ENCODE measurements at regions not wholly inside any gene's neighbourhood (a gene's known extent, or its start where the extent isn't known, plus 50 kb on each side); places are given as distances from the start of the nearest gene placed in this dataset.

GRCh38 chr10:120755771-120756170 lies 95.4 kb upstream of the WDR11 start:
- POLR2A ChIA-PET = no interaction called here
- Histone ChIP-seq H3K27ac (ENCODE audit: low read length) (no peak overlapping the region), H3K4me1 (ENCODE audit: control insufficient read depth in 1 of 2, extremely low read depth in 1 of 2, insufficient read depth in 2 of 2, low read length in 2 of 2) (no peaks in the 10 kb centered on the region), H3K27me3 (replicated peaks in 1 of 2; ENCODE audit: control insufficient read depth in 2 of 2, extremely low read depth in 1 of 2, insufficient read depth in 2 of 2, low read length in 1 of 2) (no peaks in the 10 kb centered on the region), H3K9me3 (no peaks in the 10 kb centered on the region), H3K4me3 (ENCODE audit: control insufficient read depth in 1 of 2, extremely low read depth in 1 of 2, low read length in 1 of 2) (no peak overlapping the region), H3K36me3 (ENCODE audit: control insufficient read depth in 2 of 2, extremely low read depth in 1 of 2, insufficient read depth in 1 of 2, low read length in 1 of 2) (no peaks in the 10 kb centered on the region)
- Mint-ChIP-seq H3K36me3 (no peaks in the 10 kb centered on the region), H3K27ac (no peak overlapping the region), H3K9me3 (no peaks in the 10 kb centered on the region), H3K4me3 (no peak overlapping the region), H3K27me3 (peaks cover 21 to 27% of the 10 kb centered on the region in 2 donors), H3K4me1 (no peaks in the 10 kb centered on the region)
- CTCF ChIA-PET = no interaction called here
- ATAC-seq (replicated peaks in 1 of 4) = no peak
- DNase-seq = no peak

DNA sequence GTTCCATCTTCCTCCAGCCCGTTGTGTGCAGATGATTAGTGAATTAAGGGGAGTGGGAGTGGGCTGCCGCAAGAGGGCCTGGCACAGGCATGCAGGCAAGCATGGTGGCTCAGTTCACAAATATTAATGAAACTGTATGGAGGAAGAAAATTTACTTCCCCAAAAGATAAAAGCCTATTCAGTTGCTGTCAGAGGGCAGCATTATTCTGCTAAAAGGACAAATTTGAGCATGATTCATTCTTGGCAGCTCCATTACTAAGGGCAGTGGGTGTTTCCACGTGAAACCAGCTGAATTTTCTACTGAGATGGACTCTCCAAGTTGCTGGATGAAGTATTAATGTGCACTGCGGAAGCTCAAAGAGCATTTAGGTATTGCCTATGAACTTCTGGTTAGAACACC lies 90.9 kb upstream of the WDR11 start:
- H3K4me1 Mint-ChIP-seq = no peaks in the 10 kb centered on the region
- Histone ChIP-seq H3K27ac (ENCODE audit: low read length) (no peak overlapping the region), H3K36me3 (ENCODE audit: control insufficient read depth in 2 of 2, extremely low read depth in 1 of 2, insufficient read depth in 1 of 2, low read length in 1 of 2) (no peaks in the 10 kb centered on the region), H3K27me3 (replicated peaks in 1 of 2; ENCODE audit: control insufficient read depth in 2 of 2, extremely low read depth in 1 of 2, insufficient read depth in 2 of 2, low read length in 1 of 2) (peaks cover 0 to 2% of the 10 kb centered on the region in 2 experiments), H3K4me3 (ENCODE audit: control insufficient read depth in 1 of 2, extremely low read depth in 1 of 2, low read length in 1 of 2) (no peak overlapping the region), H3K9me3 (no peaks in the 10 kb centered on the region), H3K4me1 (ENCODE audit: control insufficient read depth in 1 of 2, extremely low read depth in 1 of 2, insufficient read depth in 2 of 2, low read length in 2 of 2) (no peaks in the 10 kb centered on the region)
- WGBS (ENCODE audit: insufficient coverage) = 57% methylated on average over 2 of the region's 4 CpGs
- no peak for DNase-seq
- no peak overlapping the region for H3K4me3 Mint-ChIP-seq
- POLR2A ChIA-PET = no interaction called here
- CTCF ChIA-PET = no interaction called here
- ATAC-seq (replicated peaks in 1 of 4) = no peak
- H3K27me3 Mint-ChIP-seq = peaks cover 17 to 18% of the 10 kb centered on the region in 2 donors
- H3K27ac Mint-ChIP-seq = no peak overlapping the region
- no peaks in the 10 kb centered on the region for H3K9me3 Mint-ChIP-seq
- no peaks in the 10 kb centered on the region for H3K36me3 Mint-ChIP-seq

- ATAC-seq (replicated peaks in 1 of 4) (no peak), DNase-seq (no peak)
- H3K27ac Mint-ChIP-seq = no peak overlapping the region
- H3K4me3 Mint-ChIP-seq = no peak overlapping the region
- peaks cover 0 to 4% of the 10 kb centered on the region in 2 experiments for H3K27me3 ChIP-seq (replicated peaks in 1 of 2; ENCODE audit: control insufficient read depth in 2 of 2, extremely low read depth in 1 of 2, insufficient read depth in 2 of 2, low read length in 1 of 2)
- ChIA-PET POLR2A (no interaction called here), CTCF (no interaction called here)
- no peaks in the 10 kb centered on the region for H3K4me1 ChIP-seq (ENCODE audit: control insufficient read depth in 1 of 2, extremely low read depth in 1 of 2, insufficient read depth in 2 of 2, low read length in 2 of 2)
- no CpG with 5 or more reads among the region's 5 CpGs for WGBS (ENCODE audit: insufficient coverage)
- H3K36me3 Mint-ChIP-seq = no peaks in the 10 kb centered on the region
- H3K9me3 Mint-ChIP-seq = no peaks in the 10 kb centered on the region
- no peak overlapping the region for H3K4me3 ChIP-seq (ENCODE audit: control insufficient read depth in 1 of 2, extremely low read depth in 1 of 2, low read length in 1 of 2)
- no peak overlapping the region for H3K27ac ChIP-seq (ENCODE audit: low read length)
- H3K9me3 ChIP-seq = no peaks in the 10 kb centered on the region
- no peaks in the 10 kb centered on the region for H3K4me1 Mint-ChIP-seq
- H3K27me3 Mint-ChIP-seq = peaks cover 10 to 14% of the 10 kb centered on the region in 2 donors
- no peaks in the 10 kb centered on the region for H3K36me3 ChIP-seq (ENCODE audit: control insufficient read depth in 2 of 2, extremely low read depth in 1 of 2, insufficient read depth in 1 of 2, low read length in 1 of 2)
These were observed 89.2 kb upstream of the WDR11 start for GRCh38 chr10:120761951-120762350.

DNA sequence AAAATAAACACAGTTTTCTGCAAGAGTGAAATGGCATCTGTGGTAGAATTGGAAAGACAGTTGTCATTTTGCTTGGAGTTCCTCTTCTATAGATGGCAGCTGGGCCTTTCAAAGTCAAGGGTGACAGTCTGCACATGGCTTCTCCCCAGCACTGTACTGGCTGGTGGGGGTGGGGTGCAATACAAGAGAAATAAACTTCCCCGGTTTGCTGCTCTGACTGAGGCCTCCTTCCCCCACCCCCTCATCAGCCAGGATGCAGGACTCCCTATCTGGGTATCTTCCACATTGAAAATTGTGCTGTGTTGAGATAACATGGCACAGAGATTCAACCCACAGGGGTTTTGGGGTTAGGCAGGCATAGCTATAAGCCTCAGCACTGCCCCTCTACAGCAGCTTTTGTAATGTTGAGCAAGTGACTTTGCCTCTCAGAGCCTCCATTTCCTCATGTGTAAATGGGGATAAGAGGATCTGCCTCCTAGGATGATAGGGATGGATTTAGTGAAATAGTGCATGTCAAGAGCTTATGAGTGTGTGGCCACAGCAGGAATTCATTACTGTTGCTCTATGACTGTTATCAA lies 85.8 kb upstream of the WDR11 start:
- Mint-ChIP-seq H3K27ac (no peak overlapping the region), H3K36me3 (no peaks in the 10 kb centered on the region), H3K27me3 (peaks cover 4 to 5% of the 10 kb centered on the region in 2 donors), H3K4me1 (no peaks in the 10 kb centered on the region), H3K9me3 (no peaks in the 10 kb centered on the region), H3K4me3 (no peak overlapping the region)
- ATAC-seq (replicated peaks in 1 of 4) (no peak), DNase-seq (no peak)
- Histone ChIP-seq H3K9me3 (no peaks in the 10 kb centered on the region), H3K4me3 (ENCODE audit: control insufficient read depth in 1 of 2, extremely low read depth in 1 of 2, low read length in 1 of 2) (no peak overlapping the region), H3K27me3 (replicated peaks in 1 of 2; ENCODE audit: control insufficient read depth in 2 of 2, extremely low read depth in 1 of 2, insufficient read depth in 2 of 2, low read length in 1 of 2) (peaks cover 0 to 4% of the 10 kb centered on the region in 2 experiments), H3K4me1 (ENCODE audit: control insufficient read depth in 1 of 2, extremely low read depth in 1 of 2, insufficient read depth in 2 of 2, low read length in 2 of 2) (no peaks in the 10 kb centered on the region), H3K36me3 (ENCODE audit: control insufficient read depth in 2 of 2, extremely low read depth in 1 of 2, insufficient read depth in 1 of 2, low read length in 1 of 2) (no peaks in the 10 kb centered on the region), H3K27ac (ENCODE audit: low read length) (no peak overlapping the region)
- ChIA-PET POLR2A (no interaction called here), CTCF (no interaction called here)
- WGBS (ENCODE audit: insufficient coverage) = no CpG with 5 or more reads among the region's 1 CpG

DNA sequence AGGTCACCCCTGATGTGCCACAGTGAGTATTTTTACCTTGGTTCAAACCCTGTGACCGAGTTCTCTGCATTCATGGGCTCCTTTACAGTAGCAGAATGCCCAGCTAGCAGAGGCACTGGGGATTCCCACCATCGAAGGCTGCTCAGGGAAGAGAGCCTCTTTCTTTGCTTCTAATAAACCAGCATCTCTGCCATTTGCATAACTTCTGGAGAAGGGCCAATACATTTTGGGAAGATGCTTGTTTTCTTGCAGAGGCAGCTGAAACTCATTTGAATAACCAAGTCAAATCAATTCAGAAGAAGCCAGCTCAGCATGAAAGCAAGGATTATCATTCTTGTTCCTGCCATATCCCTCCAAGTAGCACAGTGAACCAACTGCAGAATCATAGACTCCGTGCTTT lies 82.9 kb upstream of the WDR11 start:
- Mint-ChIP-seq H3K9me3 (no peaks in the 10 kb centered on the region), H3K4me1 (no peaks in the 10 kb centered on the region), H3K4me3 (no peak overlapping the region), H3K36me3 (no peaks in the 10 kb centered on the region), H3K27me3 (peaks cover 5 to 9% of the 10 kb centered on the region in 2 donors), H3K27ac (no peak overlapping the region)
- DNase-seq (no peak), ATAC-seq (replicated peaks in 1 of 4) (no peak)
- Histone ChIP-seq H3K4me3 (ENCODE audit: control insufficient read depth in 1 of 2, extremely low read depth in 1 of 2, low read length in 1 of 2) (no peak overlapping the region), H3K9me3 (no peaks in the 10 kb centered on the region), H3K27me3 (replicated peaks in 1 of 2; ENCODE audit: control insufficient read depth in 2 of 2, extremely low read depth in 1 of 2, insufficient read depth in 2 of 2, low read length in 1 of 2) (peaks cover 0 to 7% of the 10 kb centered on the region in 2 experiments), H3K27ac (ENCODE audit: low read length) (no peak overlapping the region), H3K36me3 (ENCODE audit: control insufficient read depth in 2 of 2, extremely low read depth in 1 of 2, insufficient read depth in 1 of 2, low read length in 1 of 2) (no peaks in the 10 kb centered on the region), H3K4me1 (ENCODE audit: control insufficient read depth in 1 of 2, extremely low read depth in 1 of 2, insufficient read depth in 2 of 2, low read length in 2 of 2) (no peaks in the 10 kb centered on the region)
- POLR2A ChIA-PET = no interaction called here
- CTCF ChIA-PET = no interaction called here
- 15% methylated on average over 1 of the region's 3 CpGs for WGBS (ENCODE audit: insufficient coverage)

- H3K4me3 ChIP-seq (ENCODE audit: control insufficient read depth in 1 of 2, extremely low read depth in 1 of 2, low read length in 1 of 2) = no peak overlapping the region
- no peaks in the 10 kb centered on the region for H3K36me3 ChIP-seq (ENCODE audit: control insufficient read depth in 2 of 2, extremely low read depth in 1 of 2, insufficient read depth in 1 of 2, low read length in 1 of 2)
- H3K27ac ChIP-seq (ENCODE audit: low read length) = no peak overlapping the region
- H3K27me3 Mint-ChIP-seq = peaks cover 7 to 9% of the 10 kb centered on the region in 2 donors
- no peak overlapping the region for H3K27ac Mint-ChIP-seq
- H3K9me3 ChIP-seq = no peaks in the 10 kb centered on the region
- ChIA-PET POLR2A (no interaction called here), CTCF (no interaction called here)
- ATAC-seq (replicated peaks in 1 of 4) = no peak
- peaks cover 0 to 5% of the 10 kb centered on the region in 2 experiments for H3K27me3 ChIP-seq (replicated peaks in 1 of 2; ENCODE audit: control insufficient read depth in 2 of 2, extremely low read depth in 1 of 2, insufficient read depth in 2 of 2, low read length in 1 of 2)
- no peaks in the 10 kb centered on the region for H3K36me3 Mint-ChIP-seq
- H3K4me1 ChIP-seq (ENCODE audit: control insufficient read depth in 1 of 2, extremely low read depth in 1 of 2, insufficient read depth in 2 of 2, low read length in 2 of 2) = no peaks in the 10 kb centered on the region
- DNase-seq = no peak
- 82% methylated on average over 3 of the region's 4 CpGs for WGBS (ENCODE audit: insufficient coverage)
- H3K9me3 Mint-ChIP-seq = no peaks in the 10 kb centered on the region
- no peak overlapping the region for H3K4me3 Mint-ChIP-seq
- H3K4me1 Mint-ChIP-seq = no peaks in the 10 kb centered on the region
These were observed 80.7 kb upstream of the WDR11 start for GRCh38 chr10:120770496-120770895.

GRCh38 chr10:120776442-120776841 lies 74.7 kb upstream of the WDR11 start:
- H3K9me3 Mint-ChIP-seq = no peaks in the 10 kb centered on the region

More at GRCh38 chr10:120776442-120776841, 74.7 kb upstream of the WDR11 start:
- CTCF ChIA-PET = no interaction called here
- H3K27ac Mint-ChIP-seq = no peak overlapping the region
- no CpG with 5 or more reads among the region's 1 CpG for WGBS (ENCODE audit: insufficient coverage)
- Histone ChIP-seq H3K4me1 (ENCODE audit: control insufficient read depth in 1 of 2, extremely low read depth in 1 of 2, insufficient read depth in 2 of 2, low read length in 2 of 2) (no peaks in the 10 kb centered on the region), H3K9me3 (no peaks in the 10 kb centered on the region), H3K4me3 (ENCODE audit: control insufficient read depth in 1 of 2, extremely low read depth in 1 of 2, low read length in 1 of 2) (no peak overlapping the region), H3K36me3 (ENCODE audit: control insufficient read depth in 2 of 2, extremely low read depth in 1 of 2, insufficient read depth in 1 of 2, low read length in 1 of 2) (no peaks in the 10 kb centered on the region), H3K27me3 (replicated peaks in 1 of 2; ENCODE audit: control insufficient read depth in 2 of 2, extremely low read depth in 1 of 2, insufficient read depth in 2 of 2, low read length in 1 of 2) (peaks cover 0 to 7% of the 10 kb centered on the region in 2 experiments), H3K27ac (ENCODE audit: low read length) (no peak overlapping the region)
- no peaks in the 10 kb centered on the region for H3K36me3 Mint-ChIP-seq
- DNase-seq = no peak
- H3K4me3 Mint-ChIP-seq = no peak overlapping the region
- H3K4me1 Mint-ChIP-seq = no peaks in the 10 kb centered on the region
- POLR2A ChIA-PET = no interaction called here
- peaks cover 0 to 8% of the 10 kb centered on the region in 2 donors for H3K27me3 Mint-ChIP-seq
- ATAC-seq (replicated peaks in 1 of 4) = no peak
